DND-41 (cell line): ENCODE measurements at regions not wholly inside any gene's neighbourhood (a gene's known extent, or its start where the extent isn't known, plus 50 kb on each side); places are given as distances from the start of the nearest gene placed in this dataset.

ENCODE experiments used
- EZH2 ChIP-seq: IDR thresholded peaks from 3 replicates; pipeline ENCODE4 v1.6.1; 2012; ENCODE audit warnings: borderline replicate concordance, low read depth, mild to moderate bottlenecking, moderate library complexity, low read length, inconsistent platforms; ENCODE audit not compliant: severe bottlenecking
- TF ChIP-seq, protein P1 (sequence below): IDR thresholded peaks from 2 replicates; pipeline ENCODE4 v1.5.1; 2012; ENCODE audit warnings: borderline replicate concordance, low read length, moderate library complexity, mild to moderate bottlenecking; ENCODE audit not compliant: poor library complexity, severe bottlenecking; ENCODE audit errors: extremely low read depth

DNA sequence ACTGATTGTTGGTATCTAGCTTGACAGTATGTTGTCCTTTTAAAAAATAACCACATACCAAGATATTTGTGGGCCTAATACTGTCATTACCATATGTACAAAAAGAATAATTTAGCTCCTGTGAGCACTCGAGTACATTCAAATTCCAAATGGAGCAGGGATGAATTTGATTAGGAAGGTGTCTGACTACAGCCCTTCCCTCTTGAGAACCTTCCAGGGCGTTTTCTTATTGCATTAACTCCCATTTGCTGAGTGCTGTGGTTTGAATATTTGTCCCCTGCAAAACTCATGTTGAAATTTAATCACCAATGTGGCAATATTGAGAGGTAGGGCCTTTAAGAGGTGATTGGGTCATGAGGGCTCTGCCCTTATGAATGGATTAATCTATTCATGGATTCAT lies 76.9 kb upstream of the RALY start:
- TF ChIP-seq, protein P1, sequence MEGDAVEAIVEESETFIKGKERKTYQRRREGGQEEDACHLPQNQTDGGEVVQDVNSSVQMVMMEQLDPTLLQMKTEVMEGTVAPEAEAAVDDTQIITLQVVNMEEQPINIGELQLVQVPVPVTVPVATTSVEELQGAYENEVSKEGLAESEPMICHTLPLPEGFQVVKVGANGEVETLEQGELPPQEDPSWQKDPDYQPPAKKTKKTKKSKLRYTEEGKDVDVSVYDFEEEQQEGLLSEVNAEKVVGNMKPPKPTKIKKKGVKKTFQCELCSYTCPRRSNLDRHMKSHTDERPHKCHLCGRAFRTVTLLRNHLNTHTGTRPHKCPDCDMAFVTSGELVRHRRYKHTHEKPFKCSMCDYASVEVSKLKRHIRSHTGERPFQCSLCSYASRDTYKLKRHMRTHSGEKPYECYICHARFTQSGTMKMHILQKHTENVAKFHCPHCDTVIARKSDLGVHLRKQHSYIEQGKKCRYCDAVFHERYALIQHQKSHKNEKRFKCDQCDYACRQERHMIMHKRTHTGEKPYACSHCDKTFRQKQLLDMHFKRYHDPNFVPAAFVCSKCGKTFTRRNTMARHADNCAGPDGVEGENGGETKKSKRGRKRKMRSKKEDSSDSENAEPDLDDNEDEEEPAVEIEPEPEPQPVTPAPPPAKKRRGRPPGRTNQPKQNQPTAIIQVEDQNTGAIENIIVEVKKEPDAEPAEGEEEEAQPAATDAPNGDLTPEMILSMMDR, result no peak
- no peak for TF ChIP-seq EZH2
